ENCODE measurements at regions not wholly inside any gene's neighbourhood (a gene's known extent, or its start where the extent isn't known, plus 50 kb on each side); places are given as distances from the start of the nearest gene placed in this dataset.
"Not testable (repeated sequence)": the region's sequence is repeated elsewhere in the genome, so short reads cannot be mapped to it uniquely, and the experiment has no call there.

- no peak for DNase-seq
Measured at GRCh38 chr2:183541766-183542165, 417.5 kb downstream of the NUP35 start.

- no peak for DNase-seq
Measured at GRCh38 chr2:183542606-183543005, 418.4 kb downstream of the NUP35 start.

GRCh38 chr2:183543222-183543621 lies 419.0 kb downstream of the NUP35 start:
- DNase-seq: no peak

GRCh38 chr2:183543731-183544130 lies 419.5 kb downstream of the NUP35 start:
- DNase-seq: no peak

GRCh38 chr2:183546560-183547350 lies 422.5 kb downstream of the NUP35 start:
- DNase-seq: not testable (repeated sequence)

- no peak for DNase-seq
Measured at GRCh38 chr2:183552716-183553115, 428.5 kb downstream of the NUP35 start.

- DNase-seq: no peak
Measured at GRCh38 chr2:183564726-183565125, 440.5 kb downstream of the NUP35 start.

- DNase-seq: no peak
Measured at GRCh38 chr2:183575481-183575880, 451.2 kb downstream of the NUP35 start.

GRCh38 chr2:183579686-183580085 lies 455.4 kb downstream of the NUP35 start:
- no peak for DNase-seq

GRCh38 chr2:183592271-183592670 lies 468.0 kb downstream of the NUP35 start:
- DNase-seq: no peak

- no peak for DNase-seq
Measured at GRCh38 chr2:183594150-183594549, 469.9 kb downstream of the NUP35 start.

- DNase-seq: no peak
Measured at GRCh38 chr2:183597841-183598240, 473.6 kb downstream of the NUP35 start.

GRCh38 chr2:183604065-183604464 lies 479.8 kb downstream of the NUP35 start:
- DNase-seq: no peak

GRCh38 chr2:183605440-183605839 lies 481.2 kb downstream of the NUP35 start:
- DNase-seq: no peak

- DNase-seq: no peak
Measured at GRCh38 chr2:183606022-183606717, 481.9 kb downstream of the NUP35 start.

GRCh38 chr2:183606718-183607085 lies 482.5 kb downstream of the NUP35 start:
- no peak for DNase-seq

- DNase-seq: no peak
Measured at GRCh38 chr2:183607995-183608394, 483.8 kb downstream of the NUP35 start.

- no peak for DNase-seq
Measured at GRCh38 chr2:183608747-183609146, 484.5 kb downstream of the NUP35 start.

GRCh38 chr2:183610724-183611123 lies 486.5 kb downstream of the NUP35 start:
- no peak for DNase-seq

GRCh38 chr2:183614799-183615435 lies 490.7 kb downstream of the NUP35 start:
- DNase-seq: no peak

- no peak for DNase-seq
Measured at GRCh38 chr2:183623227-183623626, 499.0 kb downstream of the NUP35 start.

- no peak for DNase-seq
Measured at GRCh38 chr2:183630964-183631363, 506.7 kb downstream of the NUP35 start.

GRCh38 chr2:183656121-183656520 lies 531.9 kb downstream of the NUP35 start:
- no peak for DNase-seq

- peak; percentile 89 for DNase-seq
Measured at GRCh38 chr2:183665425-183665824, 541.2 kb downstream of the NUP35 start.
